ENCODE measurements at regions not wholly inside any gene's neighbourhood (a gene's known extent, or its start where the extent isn't known, plus 50 kb on each side); places are given as distances from the start of the nearest gene placed in this dataset.

DNA sequence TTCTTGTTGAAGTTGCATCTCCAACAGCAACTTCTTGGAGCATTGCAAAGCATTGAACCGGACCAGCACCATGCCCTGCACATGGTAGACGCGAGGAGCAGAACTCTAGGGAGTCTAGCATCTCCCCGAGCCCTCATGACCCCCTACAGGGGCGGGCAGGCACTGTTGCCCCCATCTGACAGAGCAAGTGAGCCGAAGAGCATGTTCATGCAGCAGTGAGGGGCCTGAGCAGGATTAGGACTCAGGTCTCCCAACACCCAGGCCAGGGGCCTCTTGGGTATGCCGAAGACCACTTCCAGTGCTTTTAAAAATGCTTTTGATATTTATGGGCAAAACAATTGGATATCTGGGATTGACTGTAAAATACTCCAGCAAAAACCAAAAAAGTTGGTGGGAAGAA is 163.3 kb downstream of the TFCP2L1 start:
- DNase-seq (ENCODE audit: low read depth): no peak
- H3K4me3 ChIP-seq (ENCODE audit: low read depth, low read length): no peak overlapping the region

DNA sequence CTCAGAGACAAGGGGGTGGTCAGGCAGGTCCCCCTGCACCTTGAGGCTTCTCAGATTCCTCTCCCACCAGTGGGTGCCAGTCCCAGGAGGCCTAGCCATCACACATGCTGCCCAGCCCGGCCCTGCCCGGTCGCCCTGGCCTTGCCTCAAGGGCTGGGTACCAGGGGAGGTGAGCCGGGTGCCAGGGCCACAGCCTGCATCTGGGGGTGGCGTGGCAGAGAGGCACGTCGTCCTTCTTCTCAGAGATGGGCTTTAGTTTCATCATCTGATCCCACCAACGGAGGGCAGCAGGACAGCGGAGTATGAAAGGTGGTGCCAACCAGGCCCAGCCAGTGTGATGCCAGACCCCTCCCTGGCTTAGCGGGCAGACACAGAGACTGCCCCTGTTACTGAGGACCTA is 161.7 kb downstream of the TFCP2L1 start:
- H3K4me3 ChIP-seq (ENCODE audit: low read depth, low read length): no peak overlapping the region
- DNase-seq (ENCODE audit: low read depth): no peak

DNA sequence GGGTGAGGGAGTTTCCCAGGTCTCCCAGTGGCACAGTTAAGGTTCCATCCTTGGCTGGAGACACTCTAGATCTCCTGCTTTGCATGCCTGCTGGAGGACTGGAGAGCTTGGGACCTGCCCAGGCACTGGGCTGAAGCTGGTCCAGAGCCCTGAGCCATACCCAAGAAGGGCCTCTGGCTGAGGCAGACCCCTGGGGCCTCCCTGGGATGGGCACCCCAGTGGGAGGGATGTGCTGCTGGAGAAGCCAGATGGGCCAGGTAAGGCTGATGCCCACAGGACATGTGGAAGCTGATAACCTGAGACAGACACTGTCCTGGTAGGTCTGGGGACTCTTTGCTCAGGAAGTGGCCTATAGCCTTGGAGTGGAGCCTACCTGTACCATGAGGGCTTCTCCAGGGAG is 160.7 kb downstream of the TFCP2L1 start:
- no peak overlapping the region for H3K4me3 ChIP-seq (ENCODE audit: low read depth, low read length)
- DNase-seq (ENCODE audit: low read depth): no peak

DNA sequence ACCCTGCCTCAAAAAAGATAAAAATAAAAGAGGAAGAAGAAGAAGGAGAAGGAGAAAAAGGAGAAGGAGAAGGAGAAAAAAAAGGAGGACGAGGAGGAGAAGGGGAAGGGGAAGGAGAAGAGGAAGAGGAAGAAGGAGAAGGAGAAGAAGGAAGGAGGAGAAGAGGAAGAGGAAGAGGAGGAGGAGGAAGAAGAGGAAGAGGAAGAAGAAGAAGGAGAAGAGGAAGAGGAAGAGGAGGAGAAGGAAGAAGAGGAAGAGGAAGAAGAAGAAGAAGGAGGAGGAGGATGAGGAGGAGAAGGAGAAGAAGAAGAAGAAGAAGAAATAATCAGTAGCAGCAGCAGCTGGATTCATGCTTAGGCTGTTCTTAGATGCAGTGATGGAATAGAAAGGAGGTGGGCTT is 159.7 kb downstream of the TFCP2L1 start:
- H3K4me3 ChIP-seq (ENCODE audit: low read depth, low read length): no peak overlapping the region
- DNase-seq (ENCODE audit: low read depth): no peak

DNA sequence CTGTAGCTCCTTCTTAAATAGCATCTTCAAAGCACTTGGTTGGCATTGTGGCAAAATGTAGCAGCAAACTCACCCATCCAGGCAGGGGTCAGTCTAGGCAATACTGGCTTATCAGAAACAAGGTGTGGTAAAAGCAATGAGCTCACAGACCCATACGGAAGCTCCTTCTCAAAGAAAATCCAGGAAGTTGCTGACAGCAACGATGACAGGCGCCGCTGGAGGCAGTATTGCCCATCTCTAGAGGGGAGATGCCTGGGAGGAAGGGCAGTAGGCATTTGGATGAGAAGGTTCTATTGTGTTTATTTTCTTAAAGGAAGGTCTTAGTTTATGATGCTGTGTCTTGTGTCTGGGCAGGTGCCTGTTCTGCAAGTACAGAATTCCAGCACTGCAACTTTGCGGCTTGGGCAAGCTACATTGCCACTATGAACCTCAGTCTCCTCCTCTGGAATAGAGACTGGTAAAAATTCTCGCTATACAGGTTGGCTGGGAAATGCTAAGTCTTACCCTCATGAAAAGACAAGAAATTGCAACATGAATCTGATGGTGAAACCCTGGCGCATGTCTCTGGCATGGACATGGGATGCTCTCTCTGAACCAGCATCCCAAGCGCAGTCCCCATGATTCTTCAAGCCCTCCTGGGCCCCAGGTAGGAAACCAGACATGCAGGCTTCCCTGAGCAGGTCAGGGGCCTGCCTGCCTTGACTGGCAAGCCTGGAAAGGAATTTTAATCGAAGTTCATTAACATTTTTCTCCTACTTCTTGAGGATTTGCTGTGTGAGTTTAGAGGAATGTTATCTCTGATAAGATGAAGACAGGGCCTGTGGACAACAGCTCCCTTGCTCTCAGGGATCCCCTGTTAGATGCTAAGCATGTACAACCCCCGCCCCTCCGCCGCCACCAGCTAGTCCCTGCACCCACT is 156.0 kb downstream of the TFCP2L1 start:
- DNase-seq (ENCODE audit: low read depth): no peak

DNA sequence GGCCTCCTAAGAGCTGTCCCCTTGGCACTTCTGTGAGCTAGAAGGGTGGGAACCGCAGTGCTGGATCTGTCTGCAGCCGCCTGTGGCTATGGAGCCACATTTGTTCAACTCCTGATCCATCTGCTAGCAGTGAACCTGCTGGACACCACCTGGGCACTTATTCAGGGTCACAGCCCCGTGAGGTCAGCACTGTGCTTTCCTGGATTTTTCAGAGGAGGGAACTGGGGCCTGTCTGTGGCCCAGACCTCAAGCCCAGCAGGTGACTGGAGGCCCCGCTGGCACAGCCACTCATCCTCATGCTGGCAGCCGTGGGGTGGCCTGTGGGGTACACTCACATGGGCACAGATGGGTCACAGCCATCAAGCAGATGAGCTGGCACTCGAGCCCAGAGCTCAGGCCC is 155.3 kb downstream of the TFCP2L1 start:
- H3K4me3 ChIP-seq (ENCODE audit: low read depth, low read length): no peak overlapping the region
- no peak for DNase-seq (ENCODE audit: low read depth)

More for the DNA sequence above, 156.0 kb downstream of the TFCP2L1 start:
- H3K4me3 ChIP-seq (ENCODE audit: low read depth, low read length): no peak overlapping the region

DNA sequence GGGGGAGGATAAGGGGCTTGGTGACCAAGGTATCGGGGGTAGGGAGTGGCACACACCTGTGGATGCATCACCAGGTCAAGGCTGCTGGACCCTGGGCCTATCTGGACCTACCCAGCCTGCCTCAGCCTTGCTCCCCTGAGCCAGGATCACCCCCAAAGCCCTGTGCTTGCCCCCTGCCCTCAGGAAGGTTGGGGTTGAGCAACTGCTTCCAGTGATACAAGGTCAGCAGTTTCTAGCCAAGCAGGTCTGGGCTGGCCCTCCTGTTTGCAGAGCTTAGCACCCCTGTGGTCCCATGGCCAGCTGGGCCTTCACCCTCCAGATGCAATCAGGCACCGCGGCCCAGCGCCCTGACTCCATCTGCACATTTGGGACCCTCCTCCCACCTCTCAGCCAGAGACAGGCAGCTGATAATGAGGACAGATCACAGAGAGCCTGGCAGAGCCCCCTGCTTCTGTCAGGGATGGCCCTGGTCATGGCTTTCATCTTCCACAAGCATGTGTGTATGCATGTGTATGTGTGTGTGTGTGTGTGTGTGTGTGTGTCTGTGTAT is 154.6 kb downstream of the TFCP2L1 start:
- H3K4me3 ChIP-seq (ENCODE audit: low read depth, low read length): no peak overlapping the region
- DNase-seq (ENCODE audit: low read depth): no peak

DNA sequence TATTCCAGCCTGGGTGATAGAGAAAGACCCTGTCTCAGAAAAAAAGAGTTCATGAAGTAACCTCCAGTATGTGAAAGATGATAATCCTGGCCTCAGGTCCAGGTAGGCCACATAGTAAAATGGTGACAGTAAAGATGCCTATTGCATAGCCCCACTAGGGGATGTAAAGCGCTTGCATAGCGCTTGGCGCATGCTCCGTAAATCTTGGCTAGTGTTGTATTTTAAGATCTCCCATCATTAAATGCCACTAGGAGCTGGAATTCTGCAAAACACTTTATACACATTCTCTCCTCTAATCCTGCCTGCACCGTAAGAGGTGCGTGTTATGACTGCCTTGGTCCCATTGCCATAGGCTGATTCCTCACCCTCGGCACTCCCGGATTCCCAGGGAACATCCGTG is 153.6 kb downstream of the TFCP2L1 start:
- DNase-seq (ENCODE audit: low read depth): no peak

DNA sequence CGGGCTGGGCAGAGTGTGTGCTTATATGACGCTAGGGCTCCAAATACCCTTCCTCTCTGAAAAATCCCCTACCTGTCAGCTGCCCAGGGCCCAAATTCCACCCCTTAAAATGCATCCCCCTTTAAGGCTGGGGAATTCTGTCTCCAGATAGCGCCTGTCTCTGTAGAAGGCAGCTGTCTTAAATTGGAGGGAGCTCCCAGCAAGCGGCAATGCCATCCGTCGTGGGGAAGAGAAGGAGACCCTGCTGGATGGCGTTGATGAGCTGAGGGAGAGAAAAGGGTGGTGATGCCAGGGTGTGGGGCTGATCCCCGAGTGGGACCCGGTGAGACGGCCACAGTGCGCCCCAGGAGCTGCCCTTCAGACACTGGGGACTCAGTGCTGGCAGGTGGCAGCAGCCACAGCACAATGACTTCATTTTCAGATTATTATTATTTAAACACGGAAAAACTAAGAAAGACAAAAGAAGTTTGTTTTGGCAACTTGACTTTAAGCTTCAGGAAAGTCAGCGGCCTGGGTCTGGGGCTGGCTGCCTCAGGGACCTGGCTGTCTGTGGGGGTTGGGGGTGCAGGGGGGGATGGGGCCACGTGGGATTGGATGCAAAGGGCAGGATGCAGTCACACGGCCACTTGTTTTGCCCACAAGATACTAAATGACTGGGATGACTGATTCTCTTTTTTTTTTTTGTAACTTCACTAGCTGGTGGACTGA is 152.8 kb downstream of the TFCP2L1 start:
- no peak overlapping the region for H3K4me3 ChIP-seq (ENCODE audit: low read depth, low read length)
- DNase-seq (ENCODE audit: low read depth): no peak

More for the DNA sequence above, 153.6 kb downstream of the TFCP2L1 start:
- no peak overlapping the region for H3K4me3 ChIP-seq (ENCODE audit: low read depth, low read length)

DNA sequence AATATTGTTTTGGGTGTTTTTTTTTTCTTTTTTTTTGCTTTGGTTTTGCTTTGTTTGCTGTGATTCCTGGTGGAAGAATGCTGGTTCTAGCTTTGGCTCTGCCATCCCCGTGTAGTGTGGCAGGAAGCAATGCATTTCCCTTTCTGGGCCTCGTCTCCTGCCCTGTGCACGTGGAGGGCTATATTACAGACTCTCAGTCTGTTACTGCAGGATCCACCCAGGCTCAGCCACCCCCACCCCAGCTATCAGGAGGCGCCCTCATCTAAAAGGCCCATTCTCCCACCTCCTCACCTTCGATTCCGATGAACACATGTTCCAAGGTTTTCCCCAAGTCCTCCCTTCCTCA is 152.3 kb downstream of the TFCP2L1 start:
- no peak overlapping the region for H3K4me3 ChIP-seq (ENCODE audit: low read depth, low read length)
- DNase-seq (ENCODE audit: low read depth): no peak

DNA sequence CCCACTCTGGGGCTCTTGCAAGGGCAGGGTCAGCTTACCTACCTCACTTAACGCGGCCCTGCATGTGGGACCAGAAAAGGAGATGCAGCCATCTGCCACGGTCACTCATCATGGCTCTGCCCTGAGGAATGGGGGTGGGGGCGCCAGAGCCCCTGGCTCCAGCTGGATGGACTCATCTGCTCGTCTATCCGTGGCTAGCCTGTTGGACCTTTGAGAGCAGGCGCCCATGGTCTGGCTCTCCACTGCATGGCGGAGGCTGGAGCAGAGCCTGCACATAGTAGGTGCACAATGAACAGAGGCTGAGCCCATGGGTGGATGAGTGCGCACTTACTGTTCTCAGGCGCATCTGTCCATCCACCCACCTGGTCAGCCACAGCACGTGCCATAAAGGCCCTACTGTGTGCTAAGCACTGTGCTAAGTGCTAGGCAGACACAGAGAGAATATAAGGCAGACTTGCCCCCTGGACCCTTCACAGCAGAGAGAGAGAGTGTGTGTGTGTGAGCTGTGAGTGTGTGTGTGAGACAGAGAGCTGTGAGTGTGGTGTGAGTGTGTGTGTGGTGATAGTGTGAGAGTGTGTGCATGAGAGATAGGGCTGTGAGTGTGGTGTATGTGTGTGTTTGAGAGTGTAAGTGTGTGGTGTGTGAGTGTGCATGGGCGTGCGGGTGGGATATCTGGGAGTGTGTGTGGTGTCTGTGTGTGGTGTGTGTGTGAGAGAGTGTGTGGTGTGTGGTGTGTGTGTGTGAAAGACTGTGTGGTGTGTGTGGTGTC is 151.3 kb downstream of the TFCP2L1 start:
- H3K4me3 ChIP-seq (ENCODE audit: low read depth, low read length): no peak overlapping the region

DNA sequence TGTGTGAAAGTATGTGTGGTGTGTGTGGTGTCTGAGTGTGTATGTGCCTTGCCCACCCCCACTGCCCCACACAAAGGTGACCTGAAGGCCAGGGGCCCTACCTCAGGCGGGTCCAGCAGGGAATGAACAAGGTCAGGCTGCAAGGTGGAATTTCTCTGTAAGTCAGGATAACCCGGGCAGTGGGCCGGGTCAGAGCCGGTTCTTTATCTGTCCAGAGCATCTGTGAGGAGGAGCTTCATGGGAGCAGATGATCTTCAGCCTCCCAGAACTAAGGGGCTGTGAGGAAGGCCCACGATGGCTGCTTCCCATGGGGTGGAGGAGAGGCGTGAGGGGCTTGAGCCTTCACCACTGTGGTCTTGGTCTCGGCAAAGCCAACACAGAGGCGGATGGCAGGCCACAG is 150.3 kb downstream of the TFCP2L1 start:
- no peak overlapping the region for H3K4me3 ChIP-seq (ENCODE audit: low read depth, low read length)
- DNase-seq (ENCODE audit: low read depth): no peak

More for the DNA sequence above, 151.3 kb downstream of the TFCP2L1 start:
- DNase-seq (ENCODE audit: low read depth): no peak

DNA sequence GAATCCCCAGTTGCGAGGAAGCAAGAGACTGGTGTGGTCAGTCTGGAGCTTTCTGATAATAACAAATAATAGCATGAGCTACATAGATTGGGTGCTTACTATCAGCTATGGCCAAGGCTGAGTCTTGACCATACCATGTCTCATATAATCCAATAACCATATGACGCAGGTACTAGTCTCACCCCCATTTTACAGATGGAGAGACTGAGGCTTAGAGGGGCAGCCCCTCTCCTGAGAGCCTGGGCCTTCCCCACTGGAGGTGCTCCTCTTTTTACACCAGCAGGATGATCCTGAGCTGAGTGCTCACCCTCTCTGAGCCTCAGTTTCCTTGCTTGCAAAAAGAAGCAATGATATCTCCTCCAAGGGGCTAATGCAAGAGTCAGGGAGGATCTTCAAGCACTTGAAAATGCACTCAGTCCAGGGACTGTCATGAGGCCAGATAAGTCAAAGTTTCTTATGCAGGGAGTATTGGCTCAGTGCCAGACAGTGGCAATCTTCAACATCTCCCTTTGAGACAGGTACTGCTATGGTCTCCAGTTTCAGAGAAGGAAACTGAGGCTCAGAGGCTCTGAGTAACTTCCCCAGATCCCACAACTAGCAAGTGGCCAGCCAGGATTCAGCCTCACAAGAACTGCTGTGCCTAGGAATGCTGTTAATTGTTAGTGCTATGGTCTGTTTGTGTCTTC is 149.7 kb downstream of the TFCP2L1 start:
- no peak overlapping the region for H3K4me3 ChIP-seq (ENCODE audit: low read depth, low read length)
- no peak for DNase-seq (ENCODE audit: low read depth)

DNA sequence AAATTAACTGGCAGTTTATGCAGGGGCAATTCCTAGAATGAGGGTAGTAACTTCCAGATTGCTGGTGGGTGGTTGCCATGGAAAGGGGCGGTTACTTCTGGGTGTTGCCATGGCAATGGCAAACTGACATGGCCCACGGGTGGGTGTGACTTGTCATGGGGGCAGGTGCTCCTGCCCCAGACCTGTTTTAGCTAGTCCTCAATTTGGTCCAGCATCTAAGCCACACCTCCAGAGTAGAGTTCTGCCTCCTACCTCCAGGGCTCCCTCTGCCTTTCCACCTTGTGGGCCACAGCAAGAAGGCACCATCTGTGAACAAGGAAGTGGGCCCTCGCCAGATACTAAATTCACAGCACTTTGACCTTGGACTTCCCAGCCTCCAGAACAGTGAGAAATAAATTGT is 148.7 kb downstream of the TFCP2L1 start:
- no peak overlapping the region for H3K4me3 ChIP-seq (ENCODE audit: low read depth, low read length)
- no peak for DNase-seq (ENCODE audit: low read depth)

DNA sequence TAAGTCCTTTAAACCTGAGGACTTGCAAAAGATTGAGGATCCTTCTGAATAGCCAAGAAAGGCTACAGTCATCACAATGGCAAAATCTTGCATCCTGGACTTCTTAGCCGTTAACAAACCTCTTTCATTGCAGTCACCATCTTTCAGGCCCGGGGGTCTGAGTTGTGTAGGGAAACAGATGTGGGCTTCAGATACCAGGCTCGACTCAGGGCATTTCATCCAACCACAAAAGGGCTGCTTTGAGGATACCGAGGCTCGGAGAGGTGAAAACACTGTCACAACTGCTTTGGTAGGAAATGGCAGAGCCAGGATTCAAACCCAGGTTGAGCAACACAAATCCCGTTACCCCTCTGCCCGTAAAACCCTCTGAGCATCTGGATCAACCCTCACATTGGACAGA is 147.4 kb downstream of the TFCP2L1 start:
- no peak for DNase-seq (ENCODE audit: low read depth)
- H3K4me3 ChIP-seq (ENCODE audit: low read depth, low read length): no peak overlapping the region

DNA sequence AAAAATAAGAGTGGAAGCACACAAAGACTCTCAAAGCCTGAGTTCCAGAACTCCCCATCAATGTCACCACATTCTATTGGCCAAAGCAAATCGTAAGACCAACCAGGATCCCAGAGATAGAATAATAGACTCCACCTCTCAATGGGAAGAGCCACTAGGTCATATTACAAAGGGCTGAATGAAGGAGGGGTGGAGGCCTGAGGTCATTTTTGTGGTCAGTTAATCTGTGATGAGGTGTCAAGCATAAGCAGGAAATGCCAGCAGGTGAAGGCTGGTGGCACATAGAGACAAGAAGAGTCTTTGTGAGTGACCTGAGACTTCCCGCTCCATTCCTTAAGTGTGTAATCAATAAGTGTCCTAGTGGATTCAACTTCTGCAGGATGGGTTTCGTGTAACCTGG is 144.3 kb downstream of the TFCP2L1 start:
- no peak overlapping the region for H3K4me3 ChIP-seq (ENCODE audit: low read depth, low read length)
- DNase-seq (ENCODE audit: low read depth): no peak

DNA sequence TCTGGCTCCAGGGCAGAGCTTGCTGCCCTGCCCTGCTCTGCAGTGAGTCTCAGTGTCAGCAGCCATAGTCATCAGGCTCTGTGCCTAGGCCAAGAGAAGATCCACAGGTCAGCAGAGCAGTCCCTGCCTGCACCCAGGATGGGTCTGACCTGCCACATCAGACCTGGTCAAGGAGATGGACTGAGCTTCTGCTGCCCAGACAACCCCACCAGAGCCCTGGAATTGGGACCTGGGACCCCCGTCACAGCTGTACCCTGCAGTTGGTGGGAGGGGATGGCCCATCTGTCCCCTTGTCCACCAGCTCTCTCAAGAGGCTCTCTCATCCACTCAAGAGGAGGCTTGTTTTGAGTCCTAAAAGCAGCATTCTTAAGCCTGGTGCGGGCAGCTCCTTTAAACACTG is 142.6 kb downstream of the TFCP2L1 start:
- no peak for DNase-seq (ENCODE audit: low read depth)
- no peak overlapping the region for H3K4me3 ChIP-seq (ENCODE audit: low read depth, low read length)

DNA sequence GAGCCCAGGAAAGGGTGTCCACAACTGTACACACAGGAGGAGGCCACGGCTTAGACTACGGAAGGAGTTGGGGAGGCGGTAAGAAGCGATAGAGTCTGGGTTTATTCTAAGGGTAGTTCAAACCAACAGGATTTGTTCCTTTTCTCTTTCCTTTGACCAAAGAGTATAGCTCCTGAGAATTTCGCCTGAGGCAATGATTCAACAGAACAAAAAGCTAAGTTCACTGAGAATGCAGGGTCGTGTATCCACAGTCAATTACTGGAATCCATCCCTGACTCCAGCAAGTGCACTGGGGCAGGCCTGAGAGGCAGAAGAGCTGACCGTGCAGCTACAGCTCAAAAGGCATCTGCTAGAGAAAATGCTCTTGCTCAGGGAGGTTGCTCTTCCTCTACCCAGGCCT is 140.9 kb downstream of the TFCP2L1 start:
- H3K4me3 ChIP-seq (ENCODE audit: low read depth, low read length): no peak overlapping the region
- no peak for DNase-seq (ENCODE audit: low read depth)

DNA sequence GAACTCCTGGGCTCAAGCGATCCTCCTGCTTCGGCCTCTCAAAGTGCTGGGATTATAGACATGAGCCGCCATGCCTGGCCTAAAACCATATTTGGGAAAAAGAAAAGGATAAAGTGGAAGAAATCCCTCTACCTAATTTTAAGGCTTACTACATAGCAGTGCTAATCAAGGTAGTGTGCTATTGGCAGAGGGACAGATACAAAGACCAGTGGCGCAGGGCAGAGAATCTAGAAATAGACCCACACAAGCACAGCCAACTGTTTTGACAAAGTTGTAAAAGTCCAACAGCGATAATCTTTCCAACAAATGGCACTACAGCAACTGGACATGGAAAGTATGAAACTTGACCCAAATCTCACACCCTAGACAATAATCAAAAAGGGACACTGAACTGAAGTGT is 138.4 kb downstream of the TFCP2L1 start:
- DNase-seq (ENCODE audit: low read depth): no peak
- H3K4me3 ChIP-seq (ENCODE audit: low read depth, low read length): no peak overlapping the region

All from skeletal muscle cell (primary cell).